SK-N-MC (cell line): ENCODE measurements at regions not wholly inside any gene's neighbourhood (a gene's known extent, or its start where the extent isn't known, plus 50 kb on each side); places are given as distances from the start of the nearest gene placed in this dataset.

Experiments used
- EZH2 ChIP-seq: fragments of 200-600 bp; sonication (generic); IDR thresholded peaks from one replicate; pipeline ENCODE4 v1.6.1; 2017; ENCODE audit warnings: antibody characterized with exemption
- POLR2AphosphoS5 ChIP-seq: IDR thresholded peaks from 2 replicates; pipeline ENCODE4 v1.6.1; 2012; ENCODE audit warnings: mild to moderate bottlenecking, low read depth, low read length, borderline replicate concordance

DNA sequence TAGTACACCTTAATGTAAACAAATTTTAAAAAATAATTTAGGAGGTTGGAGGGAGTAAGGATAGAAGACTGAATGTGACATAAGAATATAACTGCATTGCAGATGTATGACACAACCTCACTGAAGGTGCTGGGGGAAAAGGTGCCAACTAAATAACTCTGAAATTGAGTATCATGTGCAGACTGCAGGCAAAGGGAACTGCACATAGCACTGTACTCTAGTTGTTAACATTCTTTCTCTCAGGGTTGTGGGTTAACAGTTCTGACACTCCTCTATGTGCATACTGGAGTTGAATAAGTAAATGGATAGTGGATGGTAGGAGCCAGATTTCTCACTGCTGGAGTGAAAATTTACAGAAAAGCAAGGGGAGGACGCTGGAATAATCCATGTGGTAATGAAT, 451.9 kb upstream of the CDH4 start:
- TF ChIP-seq EZH2, result no peak
- TF ChIP-seq POLR2AphosphoS5, result no peak
